HG02970 (cell line): ENCODE measurements at regions not wholly inside any gene's neighbourhood (a gene's known extent, or its start where the extent isn't known, plus 50 kb on each side); places are given as distances from the start of the nearest gene placed in this dataset.

ENCODE experiments used
- ATAC-seq: cut with Tn5 transposase; IDR thresholded peaks from one replicate; pipeline ENCODE4 v1.9.1; 2021; ENCODE audit warnings: mild to moderate bottlenecking, moderate library complexity, moderate number of reproducible peaks; ENCODE audit not compliant: unreplicated experiment, low FRiP score

GRCh38 chr2:155115846-155116245, 417.4 kb downstream of the KCNJ3 start:
- no peak for ATAC-seq

DNA sequence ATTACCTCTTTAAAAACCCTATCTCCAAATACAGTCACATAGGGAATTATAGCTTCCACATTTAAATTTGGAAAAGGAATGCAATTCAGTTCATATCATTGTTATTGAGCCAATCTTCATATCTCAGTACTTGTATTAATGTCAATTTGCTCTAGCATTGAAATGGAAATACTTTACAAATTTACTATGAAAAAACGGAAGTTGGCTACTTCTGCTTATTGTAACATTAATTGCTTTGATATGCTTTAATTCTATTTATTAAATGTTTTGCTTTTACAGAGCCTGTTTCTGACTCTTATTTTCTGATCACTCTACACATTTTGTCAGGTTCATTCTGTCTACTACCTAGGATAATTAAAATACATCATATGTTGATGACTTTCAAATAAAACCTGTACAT, 412.6 kb downstream of the KCNJ3 start:
- no peak for ATAC-seq

DNA sequence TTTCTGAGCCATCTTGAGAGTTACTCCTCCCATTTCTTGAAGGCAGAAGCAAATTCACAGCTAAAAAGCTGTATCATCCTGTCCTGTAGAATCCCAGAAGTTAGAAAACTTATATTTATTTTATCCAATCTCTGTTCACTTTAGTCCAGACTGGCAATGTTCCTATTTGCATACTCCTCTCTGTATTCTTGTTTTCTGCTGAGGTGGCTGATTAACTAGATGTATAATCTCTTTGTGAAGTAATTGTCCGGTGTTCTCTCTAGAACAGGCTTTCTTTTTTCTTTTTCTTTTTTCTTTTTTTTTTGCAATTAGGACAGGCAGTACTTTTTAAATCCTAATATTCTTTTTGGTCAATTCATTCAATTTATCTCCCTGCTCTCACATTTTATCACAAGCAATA, 411.0 kb downstream of the KCNJ3 start:
- ATAC-seq, result no peak

- ATAC-seq, result no peak
Observed at GRCh38 chr2:155100261-155100660, 401.8 kb downstream of the KCNJ3 start.

DNA sequence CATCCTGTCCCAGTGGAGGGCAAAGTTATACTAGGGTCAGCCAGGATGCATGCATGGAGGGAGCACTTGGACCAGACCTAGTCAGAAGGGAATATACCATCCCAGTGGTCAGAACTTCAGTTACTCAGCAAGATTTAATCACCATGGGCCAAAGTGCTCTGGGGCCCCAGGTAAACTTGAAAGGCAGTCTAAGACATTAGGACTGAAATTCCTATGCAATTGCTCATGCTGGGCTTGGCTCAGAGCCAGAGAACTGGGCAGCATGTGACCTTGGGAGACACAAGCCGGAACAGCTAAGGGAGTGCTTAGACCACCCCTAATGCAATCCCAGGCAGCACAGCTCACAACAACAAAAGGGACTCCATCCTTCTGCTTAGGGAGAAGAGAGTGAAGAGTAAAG, 401.3 kb downstream of the KCNJ3 start:
- ATAC-seq, result no peak

GRCh38 chr2:155095613-155096012, 397.1 kb downstream of the KCNJ3 start:
- ATAC-seq, result no peak

GRCh38 chr2:155080373-155080772, 381.9 kb downstream of the KCNJ3 start:
- ATAC-seq, result no peak

- no peak for ATAC-seq
Observed at GRCh38 chr2:155070489-155070888, 372.0 kb downstream of the KCNJ3 start.

- ATAC-seq, result no peak
Observed at GRCh38 chr2:155062922-155063258, 364.4 kb downstream of the KCNJ3 start.

GRCh38 chr2:155062250-155062921, 363.9 kb downstream of the KCNJ3 start:
- ATAC-seq, result no peak

DNA sequence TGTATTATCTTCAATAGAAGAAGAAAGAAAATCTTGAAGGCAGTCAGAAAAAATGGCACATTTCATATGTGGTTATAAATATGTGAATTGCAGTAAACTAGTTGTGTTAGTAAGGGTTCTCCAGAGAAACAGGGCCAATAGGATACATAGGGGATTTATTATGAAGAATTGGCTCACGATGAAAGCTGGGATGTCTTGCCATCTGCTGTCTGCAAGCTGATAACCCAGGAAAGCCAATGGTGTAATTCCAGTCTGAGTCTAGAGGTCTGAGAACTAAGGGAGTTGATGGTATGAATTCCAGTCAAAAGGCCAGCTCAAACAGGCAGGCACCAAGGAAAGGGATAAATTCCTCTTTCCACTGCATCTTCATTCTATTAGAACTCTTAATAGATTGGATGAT, 362.4 kb downstream of the KCNJ3 start:
- ATAC-seq, result no peak

DNA sequence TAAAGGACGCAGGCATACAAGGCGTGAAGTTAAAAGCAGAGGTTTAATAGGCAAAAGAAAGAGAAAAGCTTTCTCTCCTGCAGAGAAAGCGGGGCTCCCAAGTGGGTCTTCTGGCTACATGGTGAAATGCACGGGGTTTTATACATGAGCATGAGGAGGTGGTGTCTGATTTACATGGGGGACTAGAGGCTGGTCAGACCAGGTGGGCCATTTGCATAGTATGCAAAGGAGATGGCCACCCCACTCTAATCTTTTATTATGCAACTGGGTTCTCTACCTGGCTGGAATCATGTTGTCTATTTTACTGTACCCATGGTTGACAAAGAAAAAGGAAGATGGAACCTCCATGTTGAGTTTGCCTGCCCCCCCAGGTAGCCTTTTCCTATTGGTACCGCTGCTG, 356.2 kb downstream of the KCNJ3 start:
- no peak for ATAC-seq

GRCh38 chr2:155043097-155043496, 344.6 kb downstream of the KCNJ3 start:
- ATAC-seq, result no peak

DNA sequence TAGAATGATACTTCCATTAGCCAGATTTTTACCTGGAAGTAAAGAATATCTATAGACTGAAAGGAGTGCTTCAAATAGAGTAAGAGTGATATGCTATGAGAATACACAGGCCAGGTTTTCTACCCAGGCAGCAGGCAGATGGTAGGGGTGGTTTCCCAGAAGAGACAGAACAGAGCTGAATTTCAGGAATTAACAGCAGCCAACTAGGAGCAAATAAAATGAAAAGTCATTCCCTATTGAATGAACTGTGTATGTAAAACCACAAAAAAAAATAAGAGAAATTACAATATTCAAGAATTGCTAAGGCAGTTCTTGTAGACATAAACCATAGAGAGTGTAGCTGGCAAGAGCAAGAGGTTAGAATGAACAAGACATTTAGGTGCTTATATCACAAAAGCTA, 336.8 kb downstream of the KCNJ3 start:
- no peak for ATAC-seq

- no peak for ATAC-seq
Observed at GRCh38 chr2:155033652-155034051, 335.2 kb downstream of the KCNJ3 start.

DNA sequence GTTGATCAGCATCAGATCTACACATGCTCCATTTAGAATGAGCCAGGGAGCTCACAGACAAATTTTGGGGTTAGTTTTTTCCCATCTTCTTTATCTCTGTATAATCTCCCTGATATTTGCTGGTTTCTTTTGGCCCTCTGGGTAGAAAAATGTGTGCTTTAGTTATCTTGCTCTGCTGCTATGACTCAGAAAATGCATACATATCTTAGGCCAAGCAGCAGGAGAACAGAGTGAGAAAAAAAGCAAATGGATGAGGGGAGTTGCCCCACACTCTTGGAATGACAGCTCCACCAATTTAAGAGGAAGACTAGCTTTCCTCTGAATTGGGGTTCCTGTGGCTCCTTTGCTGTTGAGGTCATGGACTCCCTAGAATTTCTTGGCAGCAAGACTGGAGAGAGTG, 331.8 kb downstream of the KCNJ3 start:
- no peak for ATAC-seq

DNA sequence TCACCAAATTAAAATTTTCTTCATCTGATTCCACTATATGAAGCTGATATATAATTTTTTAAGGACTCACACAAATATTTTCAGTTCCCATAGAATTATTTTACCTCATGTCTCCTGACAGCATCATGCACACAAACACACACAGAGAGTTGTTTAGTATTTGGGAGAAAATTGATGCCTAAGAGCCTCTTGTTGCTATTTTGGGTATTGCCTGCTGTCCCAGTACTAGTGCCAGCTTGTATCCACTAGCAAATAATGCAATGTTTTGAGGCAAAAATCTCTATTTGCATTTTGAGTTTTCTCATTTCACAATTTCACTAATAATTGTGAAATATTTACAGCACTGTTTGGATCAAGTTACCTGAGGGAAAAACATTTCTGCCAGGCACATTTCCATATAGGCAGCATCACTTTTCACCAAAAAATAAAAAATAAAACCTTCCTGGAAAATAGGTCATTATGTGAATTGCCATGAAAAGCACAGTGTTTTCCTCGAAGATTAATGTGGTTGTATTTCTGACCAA, 328.2 kb downstream of the KCNJ3 start:
- no peak for ATAC-seq

DNA sequence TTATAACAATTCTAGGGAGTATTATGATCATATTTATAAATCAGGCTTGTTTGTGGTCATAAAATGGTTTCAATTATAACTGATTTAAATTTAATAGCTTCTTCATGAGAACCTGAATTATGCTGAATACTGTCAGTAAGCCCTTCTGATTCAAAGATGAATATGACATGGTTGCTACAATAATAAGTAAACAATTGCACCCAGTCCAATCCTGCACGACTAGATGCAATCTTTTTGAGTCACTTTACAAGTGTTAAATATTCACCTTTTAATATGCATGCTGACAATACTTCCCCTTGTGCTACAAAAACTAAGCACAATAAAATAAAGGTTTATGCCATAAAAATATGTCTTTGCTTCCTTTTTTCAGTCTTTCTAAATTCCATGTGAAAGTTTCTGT, 325.2 kb downstream of the KCNJ3 start:
- ATAC-seq, result no peak

DNA sequence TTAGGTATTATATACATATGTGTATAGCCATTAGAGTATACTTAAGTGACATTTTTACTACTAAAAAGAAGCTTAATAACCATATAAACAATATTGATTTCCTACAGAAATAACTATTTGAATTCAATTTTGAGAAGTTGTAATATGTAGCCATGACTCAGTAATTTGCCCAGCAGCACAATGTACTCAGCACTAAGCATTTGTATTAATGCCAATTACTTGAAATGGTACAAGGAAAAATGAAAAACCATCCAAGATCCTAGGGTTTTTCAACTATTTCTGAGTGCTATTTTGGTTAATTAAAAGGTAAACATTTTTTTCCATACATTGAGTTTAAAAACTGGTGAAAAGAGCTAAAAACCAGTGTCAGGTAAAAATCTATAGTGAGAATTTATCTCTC, 324.0 kb downstream of the KCNJ3 start:
- no peak for ATAC-seq

- no peak for ATAC-seq
Observed at GRCh38 chr2:155021618-155022017, 323.1 kb downstream of the KCNJ3 start.

- ATAC-seq, result no peak
Observed at GRCh38 chr2:155020246-155020645, 321.8 kb downstream of the KCNJ3 start.

DNA sequence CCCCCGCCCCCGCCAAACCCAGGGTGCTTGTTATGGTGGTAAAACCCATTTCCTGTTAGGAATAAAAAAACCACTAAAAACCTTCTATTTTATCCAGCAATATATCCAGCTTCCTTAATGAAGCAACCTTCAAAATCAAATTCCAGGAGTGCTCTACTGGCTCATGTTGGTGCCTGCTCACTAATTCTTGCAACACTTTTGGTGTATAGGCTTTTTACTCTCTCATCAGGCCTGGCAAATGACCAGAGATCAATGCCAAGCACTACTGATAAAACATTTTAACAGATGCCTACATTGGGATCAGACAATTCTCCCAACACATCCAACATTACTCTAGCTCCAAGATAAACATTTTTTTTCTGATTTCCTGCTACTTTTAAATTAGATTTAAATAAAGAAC, 312.4 kb downstream of the KCNJ3 start:
- no peak for ATAC-seq

GRCh38 chr2:154995361-154995760, 296.9 kb downstream of the KCNJ3 start:
- no peak for ATAC-seq
